Neural cell (in vitro differentiated cells): ENCODE measurements at regions not wholly inside any gene's neighbourhood (a gene's known extent, or its start where the extent isn't known, plus 50 kb on each side); places are given as distances from the start of the nearest gene placed in this dataset.
"Not testable (repeated sequence)": the region's sequence is repeated elsewhere in the genome, so short reads cannot be mapped to it uniquely, and the experiment has no call there.

Source experiments
- H2AFZ ChIP-seq: fragments of 200-600, 300-800 bp; sonication (generic), shearing (Covaris generic); 2 replicates; pipeline ENCODE4 v1.6.0; 2014; ENCODE audit warnings: low read depth, mild to moderate bottlenecking, antibody characterized with exemption, low read length, moderate library complexity
- H3F3A ChIP-seq: fragments of 200-600 bp; shearing (Covaris generic); 2 replicates; pipeline ENCODE4 v1.6.1; 2016; ENCODE audit warnings: mild to moderate bottlenecking, moderate library complexity, mixed read lengths, antibody characterized with exemption, low read length; ENCODE audit not compliant: insufficient read depth, poor library complexity, severe bottlenecking
- H3K27ac ChIP-seq: fragments of 200-600, 300-800 bp; sonication (generic), shearing (Covaris generic); 2 replicates; pipeline ENCODE4 v1.5.1; 2014; ENCODE audit warnings: mild to moderate bottlenecking, low read length, moderate library complexity
- H3K27me3 ChIP-seq: fragments of 300-800, 200-600 bp; sonication (generic), shearing (Covaris generic); 2 replicates; pipeline ENCODE4 v1.6.0; 2014; ENCODE audit warnings: mild to moderate bottlenecking, low read depth, low read length, moderate library complexity; ENCODE audit not compliant: insufficient read depth
- H3K36me3 ChIP-seq: fragments of 300-800, 200-600 bp; sonication (generic), shearing (Covaris generic); 2 replicates; pipeline ENCODE4 v1.5.1; 2014; ENCODE audit warnings: mild to moderate bottlenecking, antibody characterized with exemption, low read length, moderate library complexity; ENCODE audit not compliant: insufficient read depth
- H3K4me2 ChIP-seq: fragments of 300-800, 200-600 bp; sonication (generic), shearing (Covaris generic); 2 replicates; pipeline ENCODE4 v1.6.0; 2014; ENCODE audit warnings: mild to moderate bottlenecking, low read length
- H3K4me3 ChIP-seq: fragments of 300-800, 200-600 bp; sonication (generic), shearing (Covaris generic); 2 replicates; pipeline ENCODE4 v1.5.1; 2014; ENCODE audit warnings: mild to moderate bottlenecking, low read length, moderate library complexity
- H3K79me2 ChIP-seq: fragments of 200-600 bp; shearing (Covaris generic); replicated peaks from 2 replicates; pipeline ENCODE4 v1.6.0; 2014; ENCODE audit warnings: mild to moderate bottlenecking, low read length, moderate library complexity; ENCODE audit not compliant: insufficient read depth
- H3K9ac ChIP-seq: fragments of 300-800, 200-600 bp; sonication (generic), shearing (Covaris generic); 2 replicates; pipeline ENCODE4 v1.6.1; 2016; ENCODE audit warnings: mild to moderate bottlenecking, low read length, mixed read lengths
- H3K9me2 ChIP-seq: fragments of 200-600 bp; shearing (Covaris generic); 2 replicates; pipeline ENCODE4 v1.6.1; 2016; ENCODE audit warnings: mild to moderate bottlenecking, low read length, mixed read lengths; ENCODE audit not compliant: insufficient read depth
- H3K9me3 ChIP-seq: fragments of 200-600, 300-800 bp; sonication (generic), shearing (Covaris generic); 2 replicates; pipeline ENCODE4 v1.6.1; 2016; ENCODE audit warnings: mild to moderate bottlenecking, mixed run types, low read length, moderate library complexity, mixed read lengths
- H4K20me1 ChIP-seq: fragments of 200-600 bp; shearing (Covaris generic); 2 replicates; pipeline ENCODE4 v1.6.1; 2016; ENCODE audit warnings: mild to moderate bottlenecking, mixed run types; ENCODE audit not compliant: insufficient read depth
- EP300 ChIP-seq: fragments of 450-650 bp; conservative IDR thresholded peaks from 2 replicates; pipeline ENCODE4 v1.6.1; 2014; ENCODE audit warnings: antibody characterized with exemption, mild to moderate bottlenecking, moderate library complexity; ENCODE audit not compliant: poor library complexity, severe bottlenecking
- EZH2 ChIP-seq: fragments of 200-600, 300-800 bp; shearing (Covaris generic), sonication (generic); IDR thresholded peaks from 2 replicates; pipeline ENCODE4 v1.6.1; 2014; ENCODE audit warnings: antibody characterized with exemption, low read length, borderline replicate concordance, mild to moderate bottlenecking; ENCODE audit not compliant: insufficient read depth, poor library complexity, severe bottlenecking
- MXI1 ChIP-seq: fragments of 450-650 bp; conservative IDR thresholded peaks from 2 replicates; pipeline ENCODE4 v1.6.1; 2014; ENCODE audit warnings: antibody characterized with exemption, mild to moderate bottlenecking; ENCODE audit not compliant: poor library complexity, severe bottlenecking
- POLR2AphosphoS5 ChIP-seq: IDR thresholded peaks from 2 replicates; pipeline ENCODE4 v1.6.1; 2012
- RAD21 ChIP-seq: fragments of 450-650 bp; conservative IDR thresholded peaks from 2 replicates; pipeline ENCODE4 v1.6.1; 2014; ENCODE audit warnings: antibody characterized with exemption, mild to moderate bottlenecking, moderate library complexity
- SMC3 ChIP-seq: fragments of 450-650 bp; conservative IDR thresholded peaks from 2 replicates; pipeline ENCODE4 v1.6.1; 2014; ENCODE audit warnings: antibody characterized with exemption, mild to moderate bottlenecking, moderate library complexity; ENCODE audit not compliant: poor library complexity
- TAF1 ChIP-seq: IDR thresholded peaks from 2 replicates; pipeline ENCODE4 v1.6.1; 2012; ENCODE audit warnings: low read depth
- TF ChIP-seq, protein P1 (sequence below): fragments of 450-650 bp; IDR thresholded peaks from 2 replicates; pipeline ENCODE4 v1.5.1; 2014; ENCODE audit warnings: antibody characterized with exemption, mild to moderate bottlenecking, moderate library complexity; ENCODE audit not compliant: poor library complexity, severe bottlenecking
- TF ChIP-seq, protein P2 (sequence below): IDR thresholded peaks from 2 replicates; pipeline ENCODE4 v1.6.1; 2012; ENCODE audit warnings: borderline replicate concordance

DNA sequence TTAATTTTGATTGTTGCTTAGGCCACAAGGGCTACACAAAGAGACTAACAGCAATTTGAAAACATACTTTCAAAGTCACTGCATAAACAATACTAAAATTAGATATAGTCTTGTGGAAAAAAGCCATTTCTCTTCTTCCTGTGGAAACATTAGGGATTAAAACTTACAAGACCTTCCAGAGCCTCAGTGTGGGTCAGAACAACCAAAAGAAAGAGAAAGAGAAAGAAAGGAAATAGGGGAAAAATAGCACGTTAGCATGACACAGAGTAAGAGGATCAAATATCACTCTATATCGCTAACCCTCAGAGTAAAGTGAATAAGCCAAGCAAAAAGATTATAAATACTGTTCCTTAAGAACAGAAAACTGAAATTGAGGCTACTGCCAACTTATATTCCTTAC is 127.8 kb upstream of the DIAPH2 start:
- no peak for TF ChIP-seq POLR2AphosphoS5
- Histone ChIP-seq H3K9ac (no peak overlapping the region), H3F3A (no peaks in the 10 kb centered on the region), H3K27ac (no peak overlapping the region), H3K36me3 (no peaks in the 10 kb centered on the region), H2AFZ (no peak overlapping the region), H3K4me2 (no peak overlapping the region), H3K4me3 (no peak overlapping the region), H3K9me2 (no peaks in the 10 kb centered on the region), H3K27me3 (no peaks in the 10 kb centered on the region), H4K20me1 (no peaks in the 10 kb centered on the region), H3K9me3 (no peaks in the 10 kb centered on the region), H3K79me2 (no peaks in the 10 kb centered on the region)

DNA sequence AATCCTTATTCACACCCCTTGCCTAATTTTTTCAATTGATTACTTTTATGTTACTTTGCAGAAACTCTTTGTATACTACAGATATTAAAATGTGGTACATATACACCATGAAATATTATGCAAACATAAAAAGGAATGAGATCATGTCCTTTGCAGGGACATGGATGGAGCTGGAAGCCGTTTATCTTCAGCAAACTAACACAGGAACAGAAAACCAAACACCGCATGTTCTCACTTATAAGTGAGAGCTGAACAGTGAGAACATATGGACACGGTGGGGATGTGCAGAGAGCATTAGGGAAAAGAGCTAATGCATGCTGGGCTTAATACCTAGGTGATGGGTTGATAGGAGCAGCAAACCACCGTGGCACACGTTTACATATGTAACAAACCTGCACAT is 123.5 kb upstream of the DIAPH2 start:
- not testable (repeated sequence) for H3K9me3 ChIP-seq, H3K27me3 ChIP-seq, H3K4me3 ChIP-seq, H4K20me1 ChIP-seq, H3K9me2 ChIP-seq, H3F3A ChIP-seq, H3K36me3 ChIP-seq, H3K79me2 ChIP-seq, H2AFZ ChIP-seq, H3K4me2 ChIP-seq, H3K9ac ChIP-seq, H3K27ac ChIP-seq

DNA sequence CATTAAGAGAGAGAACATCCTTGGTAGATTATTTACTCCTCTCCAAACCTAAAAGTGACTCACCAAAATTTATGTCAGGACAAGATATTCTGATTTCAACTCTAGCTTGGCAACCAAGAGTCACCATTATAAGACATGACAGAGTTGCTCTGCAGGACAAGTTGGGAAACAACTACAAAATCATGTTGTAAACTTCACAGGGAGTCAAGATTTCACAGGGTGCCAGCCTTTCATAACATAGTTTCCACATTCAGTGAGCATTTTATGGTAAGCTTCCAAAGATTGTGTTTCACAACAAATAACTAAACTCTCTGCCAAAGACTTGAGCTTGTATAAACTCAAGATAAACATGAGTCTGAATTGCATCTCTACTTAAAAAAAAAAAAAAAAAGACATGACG is 121.0 kb upstream of the DIAPH2 start:
- Histone ChIP-seq H3K9me3 (no peaks in the 10 kb centered on the region), H3K9ac (no peak overlapping the region), H3K79me2 (no peaks in the 10 kb centered on the region), H2AFZ (no peak overlapping the region), H3K9me2 (no peaks in the 10 kb centered on the region), H4K20me1 (no peaks in the 10 kb centered on the region), H3F3A (no peaks in the 10 kb centered on the region), H3K4me3 (no peak overlapping the region), H3K36me3 (no peaks in the 10 kb centered on the region), H3K4me2 (no peak overlapping the region), H3K27ac (no peak overlapping the region), H3K27me3 (no peaks in the 10 kb centered on the region)
- no peak for TF ChIP-seq MXI1
- TF ChIP-seq, protein P1, sequence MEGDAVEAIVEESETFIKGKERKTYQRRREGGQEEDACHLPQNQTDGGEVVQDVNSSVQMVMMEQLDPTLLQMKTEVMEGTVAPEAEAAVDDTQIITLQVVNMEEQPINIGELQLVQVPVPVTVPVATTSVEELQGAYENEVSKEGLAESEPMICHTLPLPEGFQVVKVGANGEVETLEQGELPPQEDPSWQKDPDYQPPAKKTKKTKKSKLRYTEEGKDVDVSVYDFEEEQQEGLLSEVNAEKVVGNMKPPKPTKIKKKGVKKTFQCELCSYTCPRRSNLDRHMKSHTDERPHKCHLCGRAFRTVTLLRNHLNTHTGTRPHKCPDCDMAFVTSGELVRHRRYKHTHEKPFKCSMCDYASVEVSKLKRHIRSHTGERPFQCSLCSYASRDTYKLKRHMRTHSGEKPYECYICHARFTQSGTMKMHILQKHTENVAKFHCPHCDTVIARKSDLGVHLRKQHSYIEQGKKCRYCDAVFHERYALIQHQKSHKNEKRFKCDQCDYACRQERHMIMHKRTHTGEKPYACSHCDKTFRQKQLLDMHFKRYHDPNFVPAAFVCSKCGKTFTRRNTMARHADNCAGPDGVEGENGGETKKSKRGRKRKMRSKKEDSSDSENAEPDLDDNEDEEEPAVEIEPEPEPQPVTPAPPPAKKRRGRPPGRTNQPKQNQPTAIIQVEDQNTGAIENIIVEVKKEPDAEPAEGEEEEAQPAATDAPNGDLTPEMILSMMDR: no peak

DNA sequence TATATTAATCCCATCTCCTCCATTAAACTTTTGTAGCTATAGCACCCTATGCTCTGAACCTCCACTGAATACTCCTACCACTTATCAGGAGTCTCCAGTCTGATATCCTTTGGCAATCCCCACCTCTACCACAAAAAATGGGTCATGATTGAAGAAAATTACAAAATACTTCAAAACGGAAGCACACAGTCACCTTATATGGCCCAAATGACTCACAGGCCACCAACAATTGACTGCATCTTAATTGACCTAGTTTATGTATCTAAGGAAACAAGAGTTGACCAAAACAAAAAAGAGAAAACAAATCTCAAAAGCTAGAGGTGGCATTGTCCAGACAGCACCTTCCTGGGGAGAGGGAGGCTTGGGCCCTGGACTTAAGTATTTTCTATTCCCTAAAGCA is 120.0 kb upstream of the DIAPH2 start:
- Histone ChIP-seq H3K4me3 (no peak overlapping the region), H3K9me3 (no peaks in the 10 kb centered on the region), H4K20me1 (no peaks in the 10 kb centered on the region), H3K4me2 (no peak overlapping the region), H3K27ac (no peak overlapping the region), H3K9ac (no peak overlapping the region), H3K79me2 (no peaks in the 10 kb centered on the region), H3F3A (no peaks in the 10 kb centered on the region), H2AFZ (no peak overlapping the region), H3K9me2 (no peaks in the 10 kb centered on the region), H3K36me3 (no peaks in the 10 kb centered on the region), H3K27me3 (no peaks in the 10 kb centered on the region)
- TF ChIP-seq TAF1 (no peak), RAD21 (no peak), EP300 (no peak), MXI1 (no peak), EZH2 (no peak), POLR2AphosphoS5 (no peak), SMC3 (no peak)
- TF ChIP-seq, protein P2, sequence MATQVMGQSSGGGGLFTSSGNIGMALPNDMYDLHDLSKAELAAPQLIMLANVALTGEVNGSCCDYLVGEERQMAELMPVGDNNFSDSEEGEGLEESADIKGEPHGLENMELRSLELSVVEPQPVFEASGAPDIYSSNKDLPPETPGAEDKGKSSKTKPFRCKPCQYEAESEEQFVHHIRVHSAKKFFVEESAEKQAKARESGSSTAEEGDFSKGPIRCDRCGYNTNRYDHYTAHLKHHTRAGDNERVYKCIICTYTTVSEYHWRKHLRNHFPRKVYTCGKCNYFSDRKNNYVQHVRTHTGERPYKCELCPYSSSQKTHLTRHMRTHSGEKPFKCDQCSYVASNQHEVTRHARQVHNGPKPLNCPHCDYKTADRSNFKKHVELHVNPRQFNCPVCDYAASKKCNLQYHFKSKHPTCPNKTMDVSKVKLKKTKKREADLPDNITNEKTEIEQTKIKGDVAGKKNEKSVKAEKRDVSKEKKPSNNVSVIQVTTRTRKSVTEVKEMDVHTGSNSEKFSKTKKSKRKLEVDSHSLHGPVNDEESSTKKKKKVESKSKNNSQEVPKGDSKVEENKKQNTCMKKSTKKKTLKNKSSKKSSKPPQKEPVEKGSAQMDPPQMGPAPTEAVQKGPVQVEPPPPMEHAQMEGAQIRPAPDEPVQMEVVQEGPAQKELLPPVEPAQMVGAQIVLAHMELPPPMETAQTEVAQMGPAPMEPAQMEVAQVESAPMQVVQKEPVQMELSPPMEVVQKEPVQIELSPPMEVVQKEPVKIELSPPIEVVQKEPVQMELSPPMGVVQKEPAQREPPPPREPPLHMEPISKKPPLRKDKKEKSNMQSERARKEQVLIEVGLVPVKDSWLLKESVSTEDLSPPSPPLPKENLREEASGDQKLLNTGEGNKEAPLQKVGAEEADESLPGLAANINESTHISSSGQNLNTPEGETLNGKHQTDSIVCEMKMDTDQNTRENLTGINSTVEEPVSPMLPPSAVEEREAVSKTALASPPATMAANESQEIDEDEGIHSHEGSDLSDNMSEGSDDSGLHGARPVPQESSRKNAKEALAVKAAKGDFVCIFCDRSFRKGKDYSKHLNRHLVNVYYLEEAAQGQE: no peak
- TF ChIP-seq, protein P1: no peak
